HL-60 (cell line): ENCODE measurements at regions not wholly inside any gene's neighbourhood (a gene's known extent, or its start where the extent isn't known, plus 50 kb on each side); places are given as distances from the start of the nearest gene placed in this dataset.

Source experiments
- POLR2AphosphoS5 ChIP-seq: IDR thresholded peaks from 2 replicates; pipeline ENCODE4 v1.6.1; 2012; ENCODE audit warnings: low read depth
- TF ChIP-seq, protein P1 (sequence below): IDR thresholded peaks from one replicate; pipeline ENCODE4 v1.5.1; 2011; ENCODE audit warnings: low read length, control low read depth, inconsistent platforms; ENCODE audit not compliant: insufficient read depth

DNA sequence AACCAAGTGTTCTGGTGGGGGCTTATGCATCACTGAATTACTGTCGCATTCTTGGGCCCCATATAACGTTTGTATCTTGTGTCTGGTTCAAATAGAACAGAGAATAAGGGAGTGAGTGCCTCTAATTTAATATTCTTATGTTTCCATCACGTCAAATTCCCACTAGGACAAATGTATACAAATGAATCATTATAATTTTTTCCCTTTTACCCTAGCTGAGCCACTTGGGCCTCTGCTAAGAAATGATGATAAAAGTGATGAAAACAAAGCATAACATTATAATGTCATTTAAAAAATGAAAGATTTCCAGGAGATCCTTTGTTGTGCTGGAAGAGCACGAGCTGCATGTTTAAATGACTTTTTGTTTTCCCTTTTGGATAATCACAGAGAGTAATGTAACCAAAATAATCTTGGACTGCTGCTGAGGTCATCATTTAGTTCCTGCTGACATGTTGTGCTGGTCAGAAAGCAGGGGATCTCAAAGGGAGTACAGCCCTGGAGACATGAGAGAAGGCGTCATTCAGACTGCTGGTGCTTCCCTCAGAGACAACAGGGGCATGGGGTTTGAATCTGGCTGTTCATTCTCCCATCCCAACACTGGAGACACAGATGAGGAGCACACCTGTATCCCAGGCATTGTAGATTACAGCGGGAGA lies 105.1 kb upstream of the SCOC start:
- TF ChIP-seq, protein P1, sequence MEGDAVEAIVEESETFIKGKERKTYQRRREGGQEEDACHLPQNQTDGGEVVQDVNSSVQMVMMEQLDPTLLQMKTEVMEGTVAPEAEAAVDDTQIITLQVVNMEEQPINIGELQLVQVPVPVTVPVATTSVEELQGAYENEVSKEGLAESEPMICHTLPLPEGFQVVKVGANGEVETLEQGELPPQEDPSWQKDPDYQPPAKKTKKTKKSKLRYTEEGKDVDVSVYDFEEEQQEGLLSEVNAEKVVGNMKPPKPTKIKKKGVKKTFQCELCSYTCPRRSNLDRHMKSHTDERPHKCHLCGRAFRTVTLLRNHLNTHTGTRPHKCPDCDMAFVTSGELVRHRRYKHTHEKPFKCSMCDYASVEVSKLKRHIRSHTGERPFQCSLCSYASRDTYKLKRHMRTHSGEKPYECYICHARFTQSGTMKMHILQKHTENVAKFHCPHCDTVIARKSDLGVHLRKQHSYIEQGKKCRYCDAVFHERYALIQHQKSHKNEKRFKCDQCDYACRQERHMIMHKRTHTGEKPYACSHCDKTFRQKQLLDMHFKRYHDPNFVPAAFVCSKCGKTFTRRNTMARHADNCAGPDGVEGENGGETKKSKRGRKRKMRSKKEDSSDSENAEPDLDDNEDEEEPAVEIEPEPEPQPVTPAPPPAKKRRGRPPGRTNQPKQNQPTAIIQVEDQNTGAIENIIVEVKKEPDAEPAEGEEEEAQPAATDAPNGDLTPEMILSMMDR, result no peak
- TF ChIP-seq POLR2AphosphoS5, result no peak
